ENCODE measurements at regions not wholly inside any gene's neighbourhood (a gene's known extent, or its start where the extent isn't known, plus 50 kb on each side); places are given as distances from the start of the nearest gene placed in this dataset.

DNA sequence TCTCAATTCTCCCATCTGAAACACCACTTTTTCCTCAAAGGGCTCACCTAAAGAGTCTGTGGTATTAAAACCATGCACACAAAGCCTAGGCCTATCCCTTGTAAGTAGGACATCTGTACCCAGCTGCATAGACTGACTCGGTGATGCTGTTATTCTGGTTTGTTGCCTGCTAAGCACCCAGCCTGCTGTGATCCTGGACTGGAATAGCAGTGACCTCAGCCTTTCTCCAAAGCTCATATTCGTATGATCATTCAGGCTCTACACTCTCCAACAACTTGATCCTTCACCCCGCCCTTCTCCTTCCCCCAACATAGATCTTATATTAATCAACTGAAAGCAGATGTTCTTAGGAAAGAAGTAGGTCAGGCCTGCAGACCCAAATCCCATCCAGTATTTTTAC, 81.4 kb upstream of the WWC1 start:
- in situ Hi-C loops (cut with HindIII; ENCODE audit: low sequenced_read_pairs) = loop anchor here (25.0 kb wide), 1 partner anchor 623 kb away; no protein-coding TSS in a partner anchor
- H3K4me3 ChIP-seq (ENCODE audit: low read depth, low read length) = no peak overlapping the region
- TF ChIP-seq, protein P1, sequence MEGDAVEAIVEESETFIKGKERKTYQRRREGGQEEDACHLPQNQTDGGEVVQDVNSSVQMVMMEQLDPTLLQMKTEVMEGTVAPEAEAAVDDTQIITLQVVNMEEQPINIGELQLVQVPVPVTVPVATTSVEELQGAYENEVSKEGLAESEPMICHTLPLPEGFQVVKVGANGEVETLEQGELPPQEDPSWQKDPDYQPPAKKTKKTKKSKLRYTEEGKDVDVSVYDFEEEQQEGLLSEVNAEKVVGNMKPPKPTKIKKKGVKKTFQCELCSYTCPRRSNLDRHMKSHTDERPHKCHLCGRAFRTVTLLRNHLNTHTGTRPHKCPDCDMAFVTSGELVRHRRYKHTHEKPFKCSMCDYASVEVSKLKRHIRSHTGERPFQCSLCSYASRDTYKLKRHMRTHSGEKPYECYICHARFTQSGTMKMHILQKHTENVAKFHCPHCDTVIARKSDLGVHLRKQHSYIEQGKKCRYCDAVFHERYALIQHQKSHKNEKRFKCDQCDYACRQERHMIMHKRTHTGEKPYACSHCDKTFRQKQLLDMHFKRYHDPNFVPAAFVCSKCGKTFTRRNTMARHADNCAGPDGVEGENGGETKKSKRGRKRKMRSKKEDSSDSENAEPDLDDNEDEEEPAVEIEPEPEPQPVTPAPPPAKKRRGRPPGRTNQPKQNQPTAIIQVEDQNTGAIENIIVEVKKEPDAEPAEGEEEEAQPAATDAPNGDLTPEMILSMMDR (IDR thresholded peaks at IDR 0.05; ENCODE audit: low read depth, low read length, missing control alignments) = no peak
- no peak for DNase-seq (ENCODE audit: low read depth)

GRCh38 chr5:168211245-168211644, 80.2 kb upstream of the WWC1 start:
- in situ Hi-C loops (cut with HindIII; ENCODE audit: low sequenced_read_pairs) = loop anchor here (25.0 kb wide), 1 partner anchor 624 kb away; no protein-coding TSS in a partner anchor
- H3K4me3 ChIP-seq (ENCODE audit: low read depth, low read length) = no peak overlapping the region
- DNase-seq (ENCODE audit: low read depth) = no peak
- TF ChIP-seq, protein P1 (IDR thresholded peaks at IDR 0.05; ENCODE audit: low read depth, low read length, missing control alignments) = no peak

DNA sequence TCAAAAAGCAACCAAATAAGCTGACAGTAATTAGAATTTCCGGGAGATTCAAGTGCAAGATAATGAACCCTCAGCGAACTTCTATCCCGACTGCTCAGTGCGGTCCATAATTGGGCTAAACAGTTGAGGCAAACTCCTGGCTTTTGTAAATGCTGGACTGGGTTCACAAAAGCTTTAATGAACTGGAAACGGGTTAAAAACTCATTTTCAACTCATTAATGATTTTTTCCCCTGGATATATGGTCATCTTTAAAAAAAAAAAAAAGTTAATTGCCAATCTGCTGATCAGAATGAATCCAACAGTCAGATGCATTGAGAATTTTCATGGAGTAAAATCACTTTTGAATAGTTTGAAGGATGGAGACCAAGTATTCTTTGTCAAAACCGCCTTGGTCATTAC, 79.5 kb upstream of the WWC1 start:
- TF ChIP-seq, protein P1 (IDR thresholded peaks at IDR 0.05; ENCODE audit: low read depth, low read length, missing control alignments) = no peak
- in situ Hi-C loops (cut with HindIII; ENCODE audit: low sequenced_read_pairs) = loop anchor here (25.0 kb wide), 1 partner anchor 625 kb away; no protein-coding TSS in a partner anchor
- no peak overlapping the region for H3K4me3 ChIP-seq (ENCODE audit: low read depth, low read length)
- DNase-seq (ENCODE audit: low read depth) = no peak

GRCh38 chr5:168214071-168214470, 77.4 kb upstream of the WWC1 start:
- TF ChIP-seq, protein P1 (IDR thresholded peaks at IDR 0.05; ENCODE audit: low read depth, low read length, missing control alignments) = no peak
- H3K4me3 ChIP-seq (ENCODE audit: low read depth, low read length) = no peak overlapping the region
- DNase-seq (ENCODE audit: low read depth) = no peak
- in situ Hi-C loops (cut with HindIII; ENCODE audit: low sequenced_read_pairs) = loop anchor here (25.0 kb wide), 1 partner anchor 627 kb away; no protein-coding TSS in a partner anchor

DNA sequence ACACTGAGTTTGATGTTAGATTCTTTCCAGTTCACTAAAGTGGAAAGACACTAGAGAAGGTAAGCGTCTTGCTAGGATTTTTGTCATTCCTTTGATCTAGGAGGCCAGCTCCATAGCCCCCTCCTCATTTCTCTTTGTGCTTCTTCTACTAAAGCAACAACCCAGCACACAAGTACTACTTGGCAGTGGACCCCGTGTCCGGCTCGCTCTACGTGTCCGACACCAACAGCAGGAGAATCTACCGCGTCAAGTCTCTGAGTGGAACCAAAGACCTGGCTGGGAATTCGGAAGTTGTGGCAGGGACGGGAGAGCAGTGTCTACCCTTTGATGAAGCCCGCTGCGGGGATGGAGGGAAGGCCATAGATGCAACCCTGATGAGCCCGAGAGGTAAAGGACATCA, 76.6 kb upstream of the WWC1 start:
- DNase-seq (ENCODE audit: low read depth) = no peak

DNA sequence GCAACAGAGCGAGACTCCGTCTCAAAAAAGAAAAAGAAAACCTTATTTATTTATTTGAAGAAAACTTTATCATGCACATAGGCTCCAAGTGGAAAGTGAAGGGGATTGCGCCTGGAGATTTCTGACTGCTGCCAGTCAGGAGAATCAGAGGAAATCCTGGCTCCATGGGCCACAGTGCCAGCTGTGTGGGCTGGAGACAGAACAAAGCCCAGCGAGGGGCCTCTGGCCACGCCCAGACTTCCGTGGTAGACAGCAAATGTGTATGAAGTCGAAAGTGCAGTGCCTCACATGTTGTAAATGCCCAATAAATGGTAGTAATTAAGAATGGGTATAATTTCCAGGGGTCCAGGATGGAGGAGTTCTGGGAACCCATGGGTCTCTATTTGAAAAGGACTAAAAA, 75.8 kb upstream of the WWC1 start:
- TF ChIP-seq, protein P1 (IDR thresholded peaks at IDR 0.05; ENCODE audit: low read depth, low read length, missing control alignments) = no peak
- in situ Hi-C loops (cut with HindIII; ENCODE audit: low sequenced_read_pairs) = loop anchor here (25.0 kb wide), 1 partner anchor 628 kb away; no protein-coding TSS in a partner anchor
- no peak for DNase-seq (ENCODE audit: low read depth)
- no peak overlapping the region for H3K4me3 ChIP-seq (ENCODE audit: low read depth, low read length)

More for the DNA sequence above, 76.6 kb upstream of the WWC1 start:
- in situ Hi-C loops (cut with HindIII; ENCODE audit: low sequenced_read_pairs) = loop anchor here (25.0 kb wide), 1 partner anchor 628 kb away; no protein-coding TSS in a partner anchor
- TF ChIP-seq, protein P1 (IDR thresholded peaks at IDR 0.05; ENCODE audit: low read depth, low read length, missing control alignments) = no peak
- no peak overlapping the region for H3K4me3 ChIP-seq (ENCODE audit: low read depth, low read length)

Data from astrocyte of the cerebellum (primary cell).